GM12878 (cell line): ENCODE measurements at regions not wholly inside any gene's neighbourhood (a gene's known extent, or its start where the extent isn't known, plus 50 kb on each side); places are given as distances from the start of the nearest gene placed in this dataset.

ENCODE experiments used
- ATAC-seq: fragments of 200-7000 bp; cut with Tn5 transposase; 3 replicates; pipeline ENCODE4 v1.9.1; 2020; ENCODE audit warnings: mild to moderate bottlenecking, moderate library complexity
- BruUV-seq: library from RNA; stranded (reverse); fragments of 400-500 nt; replicated peaks from 2 replicates; lab custom pipeline; 2021; lab: Mats Ljungman, UMichigan
- CTCF ChIA-PET: fragments of 300-600 bp; sonication (Branson Sonifier 250); formaldehyde crosslinking; extraction: SDS; loops from one replicate; lab custom pipeline; 2021; ENCODE audit warnings: inconsistent platforms; lab: Yijun Ruan, JAX
- POLR2A ChIA-PET: fragments of 350-600 bp; formaldehyde crosslinking; extraction: SDS; loops from one replicate; lab custom pipeline; 2021; ENCODE audit warnings: inconsistent platforms; lab: Charles Lee
- RAD21 ChIA-PET: fragments of 300-600 bp; sonication (Branson Sonifier 250); formaldehyde crosslinking; loops from one replicate; lab custom pipeline; 2023; ENCODE audit warnings: antibody characterized with exemption; ENCODE audit not compliant: unreplicated experiment; lab: Charles Lee
- SMC1A ChIA-PET: fragments of 300-600 bp; sonication (Branson Sonifier 250); formaldehyde crosslinking; loops from one replicate; lab custom pipeline; 2023; ENCODE audit not compliant: unreplicated experiment, uncharacterized antibody; lab: Charles Lee
- DNase-seq: peaks from one replicate; pipeline ENCODE4 v3.0.0-alpha.2; 2011; ENCODE audit warnings: low read depth, low spot score
- FAIRE-seq: peaks from 3 replicates; lab custom pipeline; 2011; peaks lifted over from hg19 to GRCh38; lab: Jason Lieb, UNC
- H2AFZ ChIP-seq: 2 replicates; pipeline ENCODE4 v1.6.0; 2011; ENCODE audit warnings: low read depth, low read length, control low read depth; ENCODE audit not compliant: control insufficient read depth
- H3K27ac ChIP-seq: 2 replicates; pipeline ENCODE4 v1.5.1; 2011; ENCODE audit warnings: control low read depth; ENCODE audit not compliant: control insufficient read depth, insufficient read depth
- H3K27me3 ChIP-seq, 2 experiments: replicated peaks in 1 of 2; 2 replicates each; pipeline versions ENCODE4 v1.6.0 to v1.6.1; 2011; ENCODE audit warnings: low read length in 1 of 2; ENCODE audit not compliant: control insufficient read depth in 2 of 2, insufficient read depth in 2 of 2
- H3K36me3 ChIP-seq, 2 experiments: 2 replicates each; pipeline ENCODE4 v1.5.1; 2011; ENCODE audit warnings: low read length in 1 of 2; ENCODE audit not compliant: control insufficient read depth in 2 of 2, insufficient read depth in 2 of 2
- H3K4me1 ChIP-seq: 2 replicates; pipeline ENCODE4 v1.6.1; 2011; ENCODE audit warnings: mild to moderate bottlenecking, low read length, moderate library complexity, mixed read lengths; ENCODE audit not compliant: control insufficient read depth, insufficient read depth
- H3K4me2 ChIP-seq: 2 replicates; pipeline ENCODE4 v1.6.0; 2011; ENCODE audit warnings: control low read depth; ENCODE audit not compliant: control insufficient read depth, insufficient read depth
- H3K4me3 ChIP-seq: fragments of 200-600 bp; sonication (generic); 2 replicates; pipeline ENCODE4 v1.5.1; 2016
- H3K79me2 ChIP-seq: 2 replicates; pipeline ENCODE4 v1.6.0; 2011; ENCODE audit warnings: low read length; ENCODE audit not compliant: control insufficient read depth, insufficient read depth
- H3K9ac ChIP-seq: 2 replicates; pipeline ENCODE4 v1.8.0; 2011; ENCODE audit warnings: low read length, control low read depth, mixed read lengths; ENCODE audit not compliant: control insufficient read depth, insufficient read depth
- H3K9me3 ChIP-seq: replicated peaks from 3 replicates; pipeline ENCODE4 v1.5.1; 2011; ENCODE audit warnings: mild to moderate bottlenecking, low read length; ENCODE audit not compliant: control insufficient read depth, insufficient read depth
- H4K20me1 ChIP-seq: 2 replicates; pipeline ENCODE4 v1.6.0; 2011; ENCODE audit not compliant: control insufficient read depth, insufficient read depth
- CREB1 ChIP-seq: IDR thresholded peaks from 2 replicates; pipeline ENCODE4 v1.6.1; 2012; ENCODE audit warnings: low read depth, mild to moderate bottlenecking, inconsistent platforms
- DPF2 ChIP-seq: fragments of 450-650 bp; IDR thresholded peaks from 2 replicates; pipeline ENCODE4 v1.6.1; 2017; ENCODE audit warnings: mild to moderate bottlenecking
- E2F4 ChIP-seq: IDR thresholded peaks from 2 replicates; pipeline ENCODE4 v1.6.1; 2012; ENCODE audit warnings: low read depth, low read length, improper control_type of control experiment
- HDGF ChIP-seq: fragments of 450-650 bp; IDR thresholded peaks from 2 replicates; pipeline ENCODE4 v1.6.1; 2016; ENCODE audit warnings: antibody characterized with exemption
- NR2C2 ChIP-seq: IDR thresholded peaks from 2 replicates; pipeline ENCODE4 v1.6.1; 2011; ENCODE audit warnings: borderline replicate concordance, low read depth; ENCODE audit not compliant: control insufficient read depth, insufficient read length
- POU2F2 ChIP-seq: IDR thresholded peaks from 3 replicates; pipeline ENCODE4 v1.6.1; 2011; ENCODE audit warnings: low read depth, mild to moderate bottlenecking, low read length, borderline replicate concordance
- PRDM15 ChIP-seq: fragments of 450-650 bp; formaldehyde crosslinking; IDR thresholded peaks from 2 replicates; pipeline ENCODE4 v1.4.0; 2020; ENCODE audit warnings: mild to moderate bottlenecking, moderate library complexity
- SIX5 ChIP-seq: IDR thresholded peaks from 2 replicates; pipeline ENCODE4 v1.6.1; 2011; ENCODE audit warnings: mild to moderate bottlenecking, low read depth, low read length, moderate library complexity; ENCODE audit not compliant: severe bottlenecking
- TCF12 ChIP-seq: IDR thresholded peaks from 2 replicates; pipeline ENCODE4 v1.6.1; 2011; ENCODE audit warnings: low read depth, mild to moderate bottlenecking, low read length
- TCF3 ChIP-seq: IDR thresholded peaks from 2 replicates; pipeline ENCODE4 v1.6.1; 2012; ENCODE audit warnings: low read depth, mild to moderate bottlenecking, low read length, borderline replicate concordance; ENCODE audit not compliant: insufficient read depth
- TCF7 ChIP-seq: IDR thresholded peaks from 2 replicates; pipeline ENCODE4 v1.6.1; 2014; ENCODE audit warnings: antibody characterized with exemption, borderline replicate concordance
- ZNF24 ChIP-seq: fragments of 450-650 bp; IDR thresholded peaks from 2 replicates; pipeline ENCODE4 v1.6.1; 2017; ENCODE audit warnings: antibody characterized with exemption, mild to moderate bottlenecking
- ZSCAN29 ChIP-seq: fragments of 450-650 bp; IDR thresholded peaks from 2 replicates; pipeline ENCODE4 v1.6.1; 2017; ENCODE audit warnings: mild to moderate bottlenecking, moderate library complexity
- WGBS: methylation state at CpG from one replicate; pipeline ENCODE4 v1.1.6; 2016; ENCODE audit warnings: low lambda C conversion rate; ENCODE audit not compliant: insufficient replicate concordance, insufficient coverage; ENCODE audit errors: missing lambda C conversion rate; 5-methylcytosine and 5-hydroxymethylcytosine counted together
- in situ Hi-C: fragments of 300-500 bp; cut with MboI; formaldehyde crosslinking; loops from 9 replicates; pipeline ENCODE4 v1.14.3; 2018; ENCODE audit warnings: mixed read lengths
- intact Hi-C: fragments of 100-400 bp; cut with micrococcal nuclease; formaldehyde crosslinking; loops from one replicate; pipeline ENCODE4 v1.14.2; 2022; ENCODE audit not compliant: unreplicated experiment
- TF ChIP-seq, protein P1 (sequence below): IDR thresholded peaks from 2 replicates; pipeline ENCODE4 v1.6.1; 2012; ENCODE audit warnings: mild to moderate bottlenecking, low read depth, low read length
- TF ChIP-seq, protein P2 (sequence below): fragments of 450-650 bp; IDR thresholded peaks from 2 replicates; pipeline ENCODE4 v1.6.1; 2017; ENCODE audit warnings: borderline replicate concordance

DNA sequence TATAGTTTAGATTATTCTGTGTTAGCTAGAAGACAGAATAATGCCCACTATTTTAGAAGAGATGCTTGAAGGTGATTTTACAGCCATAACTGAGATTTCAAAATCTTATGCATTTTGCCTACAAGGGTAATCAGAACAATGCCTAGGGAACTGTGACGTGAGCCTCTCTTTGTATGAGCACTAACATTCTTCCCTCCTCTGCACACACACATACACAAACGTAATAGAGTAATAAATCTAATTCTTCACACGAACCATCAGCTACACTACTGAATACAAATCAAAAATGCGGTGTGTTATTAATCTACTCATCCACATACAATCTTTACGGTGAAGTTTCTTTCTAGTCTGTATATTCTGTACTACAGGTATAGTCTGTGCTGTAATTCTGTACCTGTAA, 227.8 kb downstream of the PLK2 start (continued):
- TF ChIP-seq E2F4: no peak

DNA sequence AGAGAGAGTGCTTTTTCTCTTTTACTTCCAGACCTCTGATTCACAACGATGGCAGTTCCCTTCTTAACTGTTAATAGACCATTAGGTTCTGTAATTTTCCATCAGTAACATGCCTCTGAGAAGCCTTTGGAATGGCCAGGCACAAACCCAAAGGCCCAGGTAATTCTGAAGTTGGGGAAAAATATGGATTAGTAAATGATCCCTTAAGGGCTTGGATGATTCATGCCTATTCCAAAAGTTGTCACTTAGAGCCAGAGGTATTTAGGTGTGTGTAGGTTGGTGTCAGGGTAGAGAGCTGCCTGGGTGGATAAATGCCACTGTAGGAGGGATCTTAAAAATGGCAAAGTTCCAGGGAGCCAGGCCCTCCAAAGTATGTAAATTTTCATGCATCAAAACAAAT, 228.8 kb downstream of the PLK2 start:
- DNase-seq (no peak), FAIRE-seq (no peak), ATAC-seq (no peak)
- in situ Hi-C loops (no loop called here), intact Hi-C loops (no loop called here)
- no TSS peak for BruUV-seq
- Histone ChIP-seq H3K27ac (no peak overlapping the region), H2AFZ (no peak overlapping the region), H4K20me1 (no peaks in the 10 kb centered on the region), H3K9ac (no peak overlapping the region), H3K4me3 (no peak overlapping the region), H3K4me1 (no peaks in the 10 kb centered on the region), H3K4me2 (no peak overlapping the region), H3K36me3 (no peaks in the 10 kb centered on the region), H3K9me3 (no peaks in the 10 kb centered on the region), H3K27me3 (no peaks in the 10 kb centered on the region), H3K79me2 (no peaks in the 10 kb centered on the region)
- 0% methylated on average over 1 of the region's 1 CpG for WGBS
- RAD21 ChIA-PET: no interaction called here
- POLR2A ChIA-PET: no interaction called here
- SMC1A ChIA-PET: interaction anchor here (0.7 kb wide), 1 partner anchor 16 kb away, joined by 3 read pairs; no protein-coding TSS in a partner anchor
- CTCF ChIA-PET: no interaction called here
- no peak for TF ChIP-seq NR2C2
- no peak for TF ChIP-seq DPF2
- no peak for TF ChIP-seq POU2F2
- no peak for TF ChIP-seq ZNF24
- no peak for TF ChIP-seq PRDM15
- TF ChIP-seq SIX5: no peak
- no peak for TF ChIP-seq ZSCAN29
- TF ChIP-seq, protein P1, sequence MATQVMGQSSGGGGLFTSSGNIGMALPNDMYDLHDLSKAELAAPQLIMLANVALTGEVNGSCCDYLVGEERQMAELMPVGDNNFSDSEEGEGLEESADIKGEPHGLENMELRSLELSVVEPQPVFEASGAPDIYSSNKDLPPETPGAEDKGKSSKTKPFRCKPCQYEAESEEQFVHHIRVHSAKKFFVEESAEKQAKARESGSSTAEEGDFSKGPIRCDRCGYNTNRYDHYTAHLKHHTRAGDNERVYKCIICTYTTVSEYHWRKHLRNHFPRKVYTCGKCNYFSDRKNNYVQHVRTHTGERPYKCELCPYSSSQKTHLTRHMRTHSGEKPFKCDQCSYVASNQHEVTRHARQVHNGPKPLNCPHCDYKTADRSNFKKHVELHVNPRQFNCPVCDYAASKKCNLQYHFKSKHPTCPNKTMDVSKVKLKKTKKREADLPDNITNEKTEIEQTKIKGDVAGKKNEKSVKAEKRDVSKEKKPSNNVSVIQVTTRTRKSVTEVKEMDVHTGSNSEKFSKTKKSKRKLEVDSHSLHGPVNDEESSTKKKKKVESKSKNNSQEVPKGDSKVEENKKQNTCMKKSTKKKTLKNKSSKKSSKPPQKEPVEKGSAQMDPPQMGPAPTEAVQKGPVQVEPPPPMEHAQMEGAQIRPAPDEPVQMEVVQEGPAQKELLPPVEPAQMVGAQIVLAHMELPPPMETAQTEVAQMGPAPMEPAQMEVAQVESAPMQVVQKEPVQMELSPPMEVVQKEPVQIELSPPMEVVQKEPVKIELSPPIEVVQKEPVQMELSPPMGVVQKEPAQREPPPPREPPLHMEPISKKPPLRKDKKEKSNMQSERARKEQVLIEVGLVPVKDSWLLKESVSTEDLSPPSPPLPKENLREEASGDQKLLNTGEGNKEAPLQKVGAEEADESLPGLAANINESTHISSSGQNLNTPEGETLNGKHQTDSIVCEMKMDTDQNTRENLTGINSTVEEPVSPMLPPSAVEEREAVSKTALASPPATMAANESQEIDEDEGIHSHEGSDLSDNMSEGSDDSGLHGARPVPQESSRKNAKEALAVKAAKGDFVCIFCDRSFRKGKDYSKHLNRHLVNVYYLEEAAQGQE: no peak
- no peak for TF ChIP-seq TCF7
- TF ChIP-seq TCF3: no peak
- TF ChIP-seq CREB1: no peak
- no peak for TF ChIP-seq TCF12
- TF ChIP-seq, protein P2, sequence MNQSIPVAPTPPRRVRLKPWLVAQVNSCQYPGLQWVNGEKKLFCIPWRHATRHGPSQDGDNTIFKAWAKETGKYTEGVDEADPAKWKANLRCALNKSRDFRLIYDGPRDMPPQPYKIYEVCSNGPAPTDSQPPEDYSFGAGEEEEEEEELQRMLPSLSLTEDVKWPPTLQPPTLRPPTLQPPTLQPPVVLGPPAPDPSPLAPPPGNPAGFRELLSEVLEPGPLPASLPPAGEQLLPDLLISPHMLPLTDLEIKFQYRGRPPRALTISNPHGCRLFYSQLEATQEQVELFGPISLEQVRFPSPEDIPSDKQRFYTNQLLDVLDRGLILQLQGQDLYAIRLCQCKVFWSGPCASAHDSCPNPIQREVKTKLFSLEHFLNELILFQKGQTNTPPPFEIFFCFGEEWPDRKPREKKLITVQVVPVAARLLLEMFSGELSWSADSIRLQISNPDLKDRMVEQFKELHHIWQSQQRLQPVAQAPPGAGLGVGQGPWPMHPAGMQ: no peak
- TF ChIP-seq HDGF: no peak
